AG20443 (cell line): ENCODE measurements at regions not wholly inside any gene's neighbourhood (a gene's known extent, or its start where the extent isn't known, plus 50 kb on each side); places are given as distances from the start of the nearest gene placed in this dataset.
"Not testable (repeated sequence)": the region's sequence is repeated elsewhere in the genome, so short reads cannot be mapped to it uniquely, and the experiment has no call there.

Source experiments
- DNase-seq: peaks from one replicate; pipeline ENCODE4 v3.0.0; 2012; ENCODE audit warnings: low spot score, mixed read lengths

DNA sequence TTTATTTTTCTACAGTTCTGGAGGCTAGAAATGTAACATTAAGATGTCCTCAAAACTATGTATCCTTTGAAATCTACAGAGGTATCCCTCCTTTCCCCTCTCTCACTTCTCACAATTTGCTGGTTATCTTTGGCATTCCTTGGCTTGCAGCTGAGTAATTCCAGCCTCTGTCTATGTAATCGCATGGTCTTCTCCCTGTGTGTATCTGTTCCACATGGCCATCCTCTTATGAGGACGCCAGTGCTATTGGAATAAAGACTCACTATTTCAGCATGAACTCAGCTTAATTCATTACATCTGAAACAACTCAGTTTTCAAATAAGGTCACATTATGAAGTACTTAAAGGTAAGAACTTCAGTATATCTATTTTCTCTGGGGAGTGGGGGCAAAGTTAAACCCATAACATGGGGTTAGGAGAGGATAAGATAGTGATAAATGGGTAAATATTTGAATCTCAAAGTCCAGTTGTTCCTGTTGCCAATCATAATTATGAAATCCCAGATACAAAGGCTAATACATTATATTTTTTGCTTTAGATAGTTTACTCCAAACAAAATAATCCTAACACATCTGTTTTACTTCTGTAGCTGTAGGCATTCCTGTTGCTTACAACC, 1290.8 kb downstream of the NCAM2 start:
- DNase-seq, result no peak

DNA sequence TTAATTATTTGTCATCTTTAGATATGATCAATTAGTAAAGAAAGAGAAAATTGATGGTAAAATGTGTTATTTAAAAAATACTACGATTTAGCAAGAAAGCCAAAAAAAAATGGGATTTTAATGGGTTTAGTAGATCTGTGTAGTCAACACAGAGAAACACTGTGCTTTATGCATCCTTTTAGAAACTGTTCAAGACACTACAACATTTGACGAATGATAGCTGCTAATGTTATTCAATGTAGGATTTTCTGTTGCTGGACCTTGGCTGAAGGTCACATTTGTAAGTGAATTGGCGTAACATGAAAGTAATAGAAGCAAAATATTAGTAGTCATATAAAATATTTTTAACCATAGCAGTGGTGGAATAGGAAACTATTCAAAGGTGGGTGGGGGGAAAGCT, 1293.9 kb downstream of the NCAM2 start:
- no peak for DNase-seq

DNA sequence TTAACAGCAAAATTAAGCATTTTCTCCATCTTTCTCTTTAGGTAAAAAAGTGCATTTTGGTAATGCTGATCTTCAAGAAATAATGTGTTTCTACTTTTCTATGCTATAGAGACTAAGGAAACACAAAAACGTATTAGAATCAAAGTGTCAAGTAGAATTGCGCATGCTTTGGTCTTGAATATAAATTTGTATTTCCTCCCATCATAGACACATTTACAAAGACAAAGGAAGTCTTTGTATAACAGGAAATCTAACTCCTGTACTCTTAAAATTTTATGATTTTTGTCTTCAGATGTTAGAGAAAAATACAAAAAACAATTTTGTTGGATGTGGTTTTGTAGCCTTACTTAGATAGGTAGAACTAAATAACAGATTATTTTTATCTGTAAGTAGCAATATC, 1299.4 kb downstream of the NCAM2 start:
- no peak for DNase-seq

DNA sequence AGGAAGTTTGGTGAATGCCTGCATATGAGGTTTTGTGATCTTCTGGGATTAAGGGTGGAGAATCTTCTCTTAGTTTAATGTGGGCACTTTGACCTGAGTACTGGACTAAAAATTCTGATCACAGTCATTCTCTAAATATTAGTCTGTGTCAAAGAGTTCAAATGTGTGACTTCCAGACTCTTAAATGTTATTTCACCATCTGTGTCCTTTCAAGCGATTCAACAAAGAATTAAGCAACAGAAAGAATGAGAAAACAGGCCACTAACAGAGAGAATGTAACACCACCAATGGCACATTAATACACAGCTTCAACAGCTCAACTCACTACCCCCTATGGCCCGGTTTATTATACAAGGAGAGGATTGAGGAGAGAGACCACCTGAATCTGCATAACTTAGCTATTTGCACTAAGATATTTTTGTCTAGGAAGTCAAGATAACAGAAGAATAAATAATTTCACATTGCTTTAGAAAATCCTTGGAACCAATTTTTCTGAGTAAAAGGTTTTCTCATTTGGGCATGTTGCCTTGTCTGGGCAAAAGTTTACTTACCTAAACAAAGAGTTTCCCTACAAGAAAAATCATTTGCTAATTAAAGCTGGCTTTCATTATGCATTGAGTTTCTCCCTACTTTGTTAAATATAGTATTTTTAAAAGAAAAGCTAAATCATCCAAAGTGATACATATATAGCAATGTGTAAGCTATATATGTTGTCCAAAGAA, 1313.7 kb downstream of the NCAM2 start:
- no peak for DNase-seq

DNA sequence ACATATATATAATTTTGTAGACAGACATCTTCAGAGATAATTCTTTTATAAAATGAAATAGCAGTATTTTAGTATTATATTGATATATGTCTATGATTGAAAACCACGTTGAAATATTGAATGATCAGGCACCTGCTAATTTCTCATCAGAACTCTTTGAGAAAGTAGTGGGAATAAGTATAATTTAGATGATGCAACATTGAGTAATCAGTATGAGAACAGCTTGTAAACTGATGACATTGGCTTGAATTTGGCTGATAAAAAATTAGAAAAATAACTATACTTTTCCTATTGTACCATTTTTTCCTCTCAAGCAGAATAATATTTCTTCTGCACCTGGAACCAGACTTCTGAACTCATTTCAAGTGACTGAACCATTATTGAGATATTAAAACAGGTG, 1316.8 kb downstream of the NCAM2 start:
- DNase-seq, result no peak

DNA sequence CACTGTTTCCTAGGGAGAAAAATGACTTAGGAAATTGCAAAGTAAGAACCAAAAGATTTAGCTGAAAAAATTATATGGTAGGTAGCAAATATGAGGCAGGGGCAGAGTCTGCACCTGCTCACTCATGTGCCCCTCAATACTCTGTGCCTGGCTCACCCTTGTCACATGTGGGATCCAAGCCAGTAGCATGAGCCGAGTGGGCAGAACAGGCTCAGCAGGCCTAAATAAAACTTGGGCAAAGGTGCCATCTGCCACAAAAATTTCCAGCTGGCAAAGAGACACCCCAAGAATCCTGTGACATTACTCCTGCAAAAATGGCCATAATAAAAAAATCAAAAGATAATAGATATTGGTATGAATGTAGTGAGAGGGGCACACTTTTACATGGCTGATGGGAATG, 1321.2 kb downstream of the NCAM2 start:
- no peak for DNase-seq

DNA sequence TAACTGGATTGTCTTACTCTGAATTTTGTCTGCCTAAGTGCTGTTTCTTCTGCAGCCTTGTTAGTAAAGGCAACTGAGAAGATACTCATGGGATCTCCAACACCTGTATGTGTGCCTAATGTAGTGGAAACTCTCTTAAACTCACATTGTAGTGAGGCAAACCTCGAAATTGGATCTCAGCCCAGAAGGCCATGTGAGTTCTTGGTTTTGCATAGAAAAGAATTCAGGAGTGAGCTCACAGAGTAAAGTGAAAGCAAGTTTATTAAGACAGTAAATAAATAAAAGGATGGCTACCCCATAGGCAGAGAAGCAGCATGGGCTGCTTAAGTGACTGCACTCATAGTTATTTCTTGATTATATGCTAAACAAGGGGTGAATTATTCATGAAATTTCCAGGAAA, 1344.7 kb downstream of the NCAM2 start:
- no peak for DNase-seq

DNA sequence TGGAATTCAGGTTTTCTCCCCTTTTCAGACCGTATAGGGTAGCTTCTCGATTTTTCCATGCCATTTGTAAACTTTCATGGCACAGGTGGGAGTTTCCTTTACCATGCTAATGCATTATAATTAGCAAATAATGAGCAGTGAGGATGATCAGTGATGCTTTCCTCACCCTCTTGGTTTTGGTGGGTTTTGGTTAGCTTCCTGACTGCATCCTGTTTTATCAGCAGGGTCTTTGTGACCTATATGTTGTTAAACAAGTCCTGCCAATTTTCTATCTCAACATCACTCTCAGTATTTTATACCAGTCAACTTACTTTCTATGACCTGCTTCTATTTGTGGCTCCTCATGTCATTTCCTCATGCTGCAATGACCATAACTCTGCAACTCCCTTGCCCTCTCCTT, 1345.1 kb downstream of the NCAM2 start:
- DNase-seq, result no peak

DNA sequence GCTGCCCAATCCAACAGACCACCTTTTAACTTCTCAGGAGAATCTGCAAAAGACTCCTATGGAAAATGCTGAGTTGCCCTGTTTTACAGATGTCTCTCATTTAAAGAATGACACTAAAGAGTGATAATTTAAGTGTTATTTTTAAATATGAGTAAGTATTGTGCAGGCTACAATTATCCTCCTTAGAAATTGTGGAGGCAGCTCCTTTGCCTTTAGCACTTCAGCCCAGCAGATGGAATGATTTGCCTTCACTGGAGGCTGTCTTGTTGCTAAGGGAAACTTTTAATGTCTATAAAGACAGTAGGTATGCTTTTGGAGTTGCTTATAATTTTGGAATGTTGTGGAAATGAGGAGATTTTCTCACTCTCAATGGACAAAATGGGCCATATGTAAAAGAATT, 1345.5 kb downstream of the NCAM2 start:
- no peak for DNase-seq

DNA sequence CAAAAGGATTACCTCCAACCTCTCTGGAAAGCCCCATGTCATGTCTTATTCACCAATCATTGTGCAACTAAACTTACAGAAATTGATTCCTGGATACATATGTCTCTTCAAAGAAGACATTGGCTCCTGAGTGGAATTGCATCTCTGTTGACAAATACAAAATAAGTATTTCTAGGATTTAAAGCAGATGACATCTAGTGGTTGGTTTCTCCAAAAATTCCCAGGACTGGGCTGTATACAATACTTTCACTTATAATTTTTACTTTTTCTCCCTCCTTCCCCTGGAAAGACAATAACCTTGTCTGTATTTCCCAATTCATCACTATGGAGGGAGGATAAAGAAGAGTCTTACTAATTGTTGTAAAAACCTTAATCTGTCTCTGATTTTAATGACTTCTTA, 1347.4 kb downstream of the NCAM2 start:
- DNase-seq, result no peak

DNA sequence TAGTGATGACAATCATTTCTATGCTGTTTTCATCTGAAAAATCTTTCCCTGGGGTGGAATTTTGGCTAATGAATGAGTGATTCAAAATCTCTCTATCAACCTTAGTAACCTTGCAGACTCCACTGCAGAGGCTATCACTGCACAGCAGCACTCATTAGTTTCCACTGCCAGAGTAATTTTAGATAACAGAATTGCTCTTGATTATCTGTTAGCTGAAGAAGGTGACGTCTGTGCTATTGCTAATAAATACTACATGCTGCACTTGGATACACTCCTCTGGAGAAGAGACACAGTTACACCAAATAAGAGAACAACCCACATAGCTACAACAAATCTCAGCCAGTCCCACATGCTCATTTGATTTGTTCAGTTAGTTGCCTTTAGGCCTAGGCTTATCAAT, 1348.4 kb downstream of the NCAM2 start:
- no peak for DNase-seq

DNA sequence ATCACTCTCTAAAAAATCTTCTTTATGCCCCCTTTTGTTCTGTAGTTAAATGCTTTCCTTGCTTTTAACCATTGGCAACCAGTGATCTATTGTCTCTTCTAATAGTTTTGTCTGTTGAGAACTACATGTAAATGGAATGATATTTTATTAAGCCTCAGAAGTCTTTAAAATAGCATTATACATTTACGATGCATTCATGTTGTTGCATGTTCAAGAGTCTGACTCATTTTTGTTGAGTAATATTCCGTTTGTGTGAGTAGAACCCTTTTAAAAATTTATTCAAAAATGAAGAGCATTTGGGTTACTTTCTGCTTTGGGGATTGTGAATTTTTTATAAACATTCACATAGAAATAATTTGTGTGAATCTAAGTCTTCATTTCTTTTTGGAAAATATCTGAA, 1352.9 kb downstream of the NCAM2 start:
- no peak for DNase-seq

DNA sequence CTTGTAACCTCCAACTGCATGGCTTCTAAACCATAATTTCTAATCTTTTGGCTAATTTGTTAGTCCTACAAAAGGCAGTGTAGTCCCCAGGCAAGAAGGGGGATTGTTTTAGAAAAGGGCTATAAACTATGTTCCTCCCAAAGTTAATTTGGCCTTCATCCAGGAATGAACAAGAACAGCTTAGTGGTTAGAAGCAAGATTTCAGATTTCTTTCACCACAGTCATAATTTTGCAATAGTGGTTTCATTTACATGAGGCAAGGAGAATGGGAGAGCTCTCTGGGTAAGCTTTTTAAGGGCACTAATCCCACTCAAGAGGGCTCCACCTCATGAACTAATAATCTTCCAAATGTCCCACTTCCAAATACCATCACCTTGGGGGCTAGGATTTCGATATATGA, 1353.9 kb downstream of the NCAM2 start:
- DNase-seq, result no peak

DNA sequence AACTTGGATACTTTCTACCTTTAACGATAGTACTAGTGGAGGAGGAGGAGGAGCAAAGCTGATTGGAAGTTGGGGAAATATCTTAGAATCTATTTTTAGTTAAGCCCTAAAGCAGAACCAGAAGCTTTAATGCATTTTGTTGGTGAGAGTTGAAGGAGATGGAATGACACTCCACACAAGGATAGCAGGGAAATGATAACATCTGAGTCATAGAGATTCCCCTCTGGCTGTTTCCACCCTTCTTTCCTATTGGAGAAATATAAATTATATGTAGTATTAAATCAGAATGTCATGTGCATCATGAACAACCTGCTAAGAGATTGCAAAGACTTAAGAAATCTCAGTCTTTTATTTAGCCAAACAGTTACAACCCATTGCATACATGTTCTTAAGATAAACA, 1357.7 kb downstream of the NCAM2 start:
- DNase-seq, result no peak

DNA sequence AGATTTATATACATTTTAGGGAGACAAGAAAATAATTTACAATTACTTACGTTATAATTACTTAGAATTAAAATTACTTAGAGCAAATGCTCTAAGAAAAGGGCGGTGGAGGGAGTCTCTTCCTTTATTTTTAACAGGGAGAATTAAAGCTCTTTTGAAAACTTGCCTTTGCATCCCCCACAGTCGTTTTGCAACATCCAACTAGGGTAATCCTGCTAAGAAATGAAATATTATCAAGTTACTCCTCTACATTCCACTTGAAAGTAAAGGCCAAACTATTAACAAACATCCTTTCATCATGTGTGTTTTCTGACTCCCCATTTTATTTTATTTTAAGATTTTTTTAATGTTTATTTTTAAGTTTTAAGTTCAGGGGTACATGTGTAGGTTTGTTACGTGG, 1358.5 kb downstream of the NCAM2 start:
- no peak for DNase-seq

DNA sequence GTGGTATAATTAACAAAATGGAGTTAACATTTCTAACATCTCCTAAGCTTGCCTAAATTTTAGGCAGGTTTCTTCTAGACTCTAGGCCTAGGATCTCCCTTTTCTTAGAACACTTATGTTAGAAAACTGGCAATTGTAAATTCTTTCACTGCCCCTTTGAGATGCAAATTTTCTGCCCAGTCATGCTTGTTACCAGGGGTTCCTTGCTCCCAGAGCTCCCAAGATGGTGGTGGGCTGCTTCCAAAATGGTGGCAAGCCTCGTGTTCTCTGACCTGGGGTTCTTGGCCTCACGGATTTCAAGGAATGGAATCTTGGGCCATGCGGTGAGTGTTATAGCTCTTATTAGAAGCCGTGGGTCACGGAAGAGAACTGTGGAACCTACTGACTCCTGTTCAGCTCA, 1361.4 kb downstream of the NCAM2 start:
- not testable (repeated sequence) for DNase-seq

DNA sequence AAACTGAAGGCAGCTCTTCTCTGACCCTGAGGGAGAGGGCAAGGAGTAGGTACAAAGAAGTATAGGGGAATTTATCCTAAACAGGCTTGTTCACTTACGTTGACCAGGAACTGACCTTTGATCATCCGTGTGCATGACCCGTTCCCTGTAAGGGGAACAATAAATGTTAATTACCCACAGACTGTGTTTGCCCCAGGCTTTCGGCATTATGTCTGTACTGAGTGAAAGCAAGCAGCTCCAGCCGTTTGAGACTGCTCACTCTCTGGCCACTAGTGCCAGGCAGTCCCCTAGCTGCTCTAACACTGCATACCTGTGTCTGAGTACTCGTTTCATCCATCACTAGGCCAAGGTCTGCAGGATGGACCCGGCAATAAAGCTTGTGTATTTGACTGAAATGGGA, 1365.3 kb downstream of the NCAM2 start:
- DNase-seq, result no peak

DNA sequence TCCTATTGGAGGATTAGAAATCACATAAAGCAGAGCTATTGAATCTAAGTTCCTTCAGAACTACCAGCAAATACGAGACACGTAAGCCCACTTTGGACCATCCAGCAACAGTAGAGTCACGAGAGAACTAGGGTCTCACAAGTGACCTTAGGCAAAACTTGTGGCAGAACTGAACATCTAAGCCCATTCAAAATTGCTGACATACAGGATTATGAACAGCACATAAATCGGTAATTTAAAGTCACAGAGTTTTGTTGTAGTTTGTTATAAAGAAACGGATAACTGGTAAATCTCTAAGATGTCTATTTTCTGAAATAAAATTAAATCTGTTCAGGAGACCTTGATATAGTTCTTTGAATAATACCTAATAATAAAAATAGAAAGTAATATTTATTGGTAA, 1366.0 kb downstream of the NCAM2 start:
- DNase-seq, result no peak

DNA sequence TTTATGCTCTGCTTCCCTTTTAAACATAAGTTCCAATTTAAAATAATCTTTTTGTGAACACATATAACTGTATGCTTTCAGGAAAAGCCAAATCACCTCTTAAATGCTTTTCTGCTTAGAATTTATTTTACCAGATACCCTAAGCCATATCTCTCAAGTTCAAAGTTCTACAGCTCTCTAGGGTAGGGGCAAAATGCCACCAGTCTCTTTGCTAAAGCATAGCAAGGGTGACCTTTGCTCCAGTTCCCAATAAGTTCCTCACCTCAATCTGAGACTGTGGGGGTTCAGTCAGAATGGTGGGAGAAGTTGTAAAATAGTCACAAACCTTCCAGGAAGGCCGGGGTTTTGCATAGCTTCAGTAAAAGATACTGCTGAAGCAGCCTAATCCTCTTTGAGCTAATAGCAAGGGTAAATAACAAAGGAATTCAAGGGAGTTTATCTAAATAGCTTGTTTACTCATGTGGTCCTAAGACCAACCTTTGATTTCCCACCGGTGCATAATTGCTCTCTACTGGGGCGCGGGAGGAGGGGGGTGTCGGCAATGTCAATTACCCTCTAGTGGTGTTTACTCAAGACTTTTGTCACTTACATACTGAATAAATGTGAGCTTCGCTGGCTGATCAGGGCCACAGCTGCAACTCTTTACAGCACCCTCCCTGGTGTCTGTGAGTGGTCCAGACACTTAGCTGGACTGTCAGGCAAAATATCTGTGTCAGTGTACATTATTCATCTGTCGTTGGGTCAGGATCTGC, 1376.2 kb downstream of the NCAM2 start:
- DNase-seq, result no peak

DNA sequence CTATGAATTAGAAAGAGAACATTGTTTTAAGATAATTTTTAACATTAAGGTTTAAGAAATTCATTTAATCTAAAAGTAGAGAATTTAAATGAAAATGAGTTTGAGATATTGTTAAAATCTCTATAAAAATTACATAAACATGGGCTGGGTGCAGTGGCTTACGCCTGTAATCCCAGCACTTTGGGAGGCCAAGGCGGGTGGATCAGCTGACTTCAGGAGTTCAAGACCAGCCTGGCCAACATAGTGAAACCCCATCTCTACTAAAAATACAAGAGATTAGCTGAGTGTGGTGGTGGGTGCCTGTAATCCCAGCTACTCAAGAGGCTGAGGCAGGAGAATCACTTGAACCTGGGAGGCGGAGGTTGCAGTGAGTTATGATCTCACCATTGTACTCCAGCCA, 1379.6 kb downstream of the NCAM2 start:
- DNase-seq, result not testable (repeated sequence)

DNA sequence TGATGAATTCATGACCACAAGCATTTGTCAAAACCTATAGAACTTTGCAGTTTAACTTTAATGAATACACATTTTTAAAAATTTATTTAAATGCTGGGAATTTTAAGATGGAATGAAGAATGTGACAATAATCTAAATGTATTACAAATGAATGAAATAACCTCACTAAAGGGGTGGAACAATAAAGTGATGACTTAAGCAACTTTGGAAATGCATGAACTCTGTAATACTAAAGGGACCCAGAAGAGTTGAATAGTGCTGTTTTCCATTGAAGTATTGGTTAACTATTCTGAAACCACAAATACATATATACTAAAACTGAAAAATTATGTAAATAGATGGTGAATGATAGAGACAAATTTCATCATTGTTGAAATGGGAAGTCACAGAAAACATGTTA, 1395.1 kb downstream of the NCAM2 start:
- DNase-seq, result no peak

DNA sequence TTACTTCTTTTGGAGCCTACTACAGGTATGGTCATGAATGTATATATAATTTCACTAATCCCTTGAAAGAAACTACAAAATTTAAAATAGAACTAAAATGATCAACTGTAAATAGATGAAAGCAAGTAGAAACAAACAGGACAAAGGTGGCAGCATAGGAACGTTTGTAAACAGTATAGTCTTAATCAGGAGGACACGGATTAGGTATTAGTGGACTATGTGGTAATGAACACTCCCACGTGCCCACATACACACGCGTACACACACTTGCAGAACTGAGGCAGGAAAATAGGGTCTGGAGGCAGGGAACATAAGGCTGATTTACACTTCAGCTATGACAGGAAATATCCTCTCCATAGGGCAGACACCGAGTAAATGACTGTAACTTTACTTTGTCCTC, 1397.8 kb downstream of the NCAM2 start:
- DNase-seq, result no peak

DNA sequence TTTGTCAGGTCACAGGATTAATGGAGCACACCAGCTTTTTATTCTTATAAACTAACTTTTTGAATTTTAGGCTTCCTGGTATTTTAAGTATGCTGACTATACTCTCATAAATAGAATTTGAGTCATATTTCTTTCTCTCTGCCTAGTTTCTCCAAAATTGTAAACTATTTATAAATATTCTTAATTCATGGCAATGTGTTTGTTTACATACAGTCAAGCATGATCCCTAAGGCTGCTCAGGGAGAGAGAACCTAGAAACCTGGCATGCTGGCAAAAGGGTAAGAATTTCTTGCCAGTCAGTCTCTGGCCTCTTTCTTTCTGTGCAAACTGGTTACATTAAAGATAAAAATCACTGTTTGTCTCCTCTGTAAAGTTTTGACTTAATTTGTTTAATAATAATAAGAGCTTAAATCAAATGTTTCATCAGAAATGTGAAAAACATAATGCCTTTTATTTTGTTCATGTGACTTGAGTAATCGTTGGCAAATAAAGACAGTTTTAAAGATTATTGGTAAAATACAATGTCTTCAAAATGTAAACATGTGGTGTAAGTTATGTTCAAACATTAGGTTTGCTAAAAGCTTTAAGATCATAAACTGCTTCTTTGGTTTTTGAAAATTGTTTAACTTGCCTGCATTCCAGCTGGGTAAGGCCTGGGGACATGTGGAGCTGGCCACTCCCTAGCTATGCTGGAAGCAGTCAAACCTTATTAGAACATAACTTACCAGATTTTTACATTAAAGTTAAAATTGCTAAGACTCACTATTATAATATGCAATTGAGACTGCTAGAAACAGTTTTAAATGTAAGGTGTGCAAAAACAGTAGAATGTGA, 1401.7 kb downstream of the NCAM2 start:
- DNase-seq, result no peak
